ENCODE measurements at regions not wholly inside any gene's neighbourhood (a gene's known extent, or its start where the extent isn't known, plus 50 kb on each side); places are given as distances from the start of the nearest gene placed in this dataset.

- no peak for TF ChIP-seq CTCF (IDR thresholded peaks at IDR 0.05)
- DNase-seq (no peak), ATAC-seq (ENCODE audit: low read depth) (no peak)
- Mint-ChIP-seq H3K27me3 (peaks cover 11% of the 10 kb centered on the region), H3K27ac (no peak overlapping the region), H3K36me3 (ENCODE audit: low read depth) (no peaks in the 10 kb centered on the region), H3K9me3 (no peaks in the 10 kb centered on the region), H3K4me3 (no peak overlapping the region), H3K4me1 (no peaks in the 10 kb centered on the region)
- intact Hi-C loops (cut with micrococcal nuclease) = loop anchor here (10.0 kb wide), 1 partner anchor 258 kb away; the partner anchor contains the start of gene CCN2
- POLR2A ChIA-PET = no interaction called here
- CTCF ChIA-PET = no interaction called here
These were observed 188.1 kb downstream of the MOXD1 start for GRCh38 chr6:132213191-132213590.

GRCh38 chr6:132210886-132211563 is 190.2 kb downstream of the MOXD1 start:
- ATAC-seq (ENCODE audit: low read depth) = no peak
- H3K4me1 Mint-ChIP-seq = no peaks in the 10 kb centered on the region

GRCh38 chr6:132209351-132209750 is 191.9 kb downstream of the MOXD1 start:
- CTCF ChIA-PET = no interaction called here
- H3K27ac Mint-ChIP-seq = no peak overlapping the region

More at GRCh38 chr6:132210886-132211563, 190.2 kb downstream of the MOXD1 start:
- Mint-ChIP-seq H3K27ac (no peak overlapping the region), H3K4me3 (no peak overlapping the region), H3K27me3 (peaks cover 11% of the 10 kb centered on the region), H3K36me3 (ENCODE audit: low read depth) (no peaks in the 10 kb centered on the region), H3K9me3 (no peaks in the 10 kb centered on the region)
- intact Hi-C loops (cut with micrococcal nuclease) = loop anchor here (10.0 kb wide), 1 partner anchor 256 kb away; the partner anchor contains the start of gene CCN2
- CTCF ChIA-PET = interaction anchor here (0.7 to 1.6 kb wide), 2 partner anchors 260 to 293 kb away, joined by 3 read pairs; partner anchors contain the start of gene CCN2
- no peak for DNase-seq
- no peak for TF ChIP-seq CTCF (IDR thresholded peaks at IDR 0.05)
- POLR2A ChIA-PET = no interaction called here

GRCh38 chr6:132207991-132208390 is 193.3 kb downstream of the MOXD1 start:
- H3K9me3 Mint-ChIP-seq = peaks cover 2% of the 10 kb centered on the region
- no peak for TF ChIP-seq CTCF (IDR thresholded peaks at IDR 0.05)
- H3K36me3 Mint-ChIP-seq (ENCODE audit: low read depth) = no peaks in the 10 kb centered on the region
- CTCF ChIA-PET = no interaction called here
- no peak overlapping the region for H3K4me3 Mint-ChIP-seq
- POLR2A ChIA-PET = no interaction called here
- ATAC-seq (ENCODE audit: low read depth) (no peak), DNase-seq (no peak)
- H3K4me1 Mint-ChIP-seq = no peaks in the 10 kb centered on the region
- H3K27me3 Mint-ChIP-seq = peaks cover 11% of the 10 kb centered on the region
- intact Hi-C loops (cut with micrococcal nuclease) = no loop called here
- H3K27ac Mint-ChIP-seq = no peak overlapping the region

More at GRCh38 chr6:132209351-132209750, 191.9 kb downstream of the MOXD1 start:
- ATAC-seq (ENCODE audit: low read depth) (no peak), DNase-seq (no peak)
- no peak for TF ChIP-seq CTCF (IDR thresholded peaks at IDR 0.05)
- POLR2A ChIA-PET = no interaction called here
- intact Hi-C loops (cut with micrococcal nuclease) = no loop called here
- H3K4me1 Mint-ChIP-seq = no peaks in the 10 kb centered on the region
- H3K27me3 Mint-ChIP-seq = peaks cover 11% of the 10 kb centered on the region
- H3K9me3 Mint-ChIP-seq = peaks cover under 1% of the 10 kb centered on the region
- no peaks in the 10 kb centered on the region for H3K36me3 Mint-ChIP-seq (ENCODE audit: low read depth)
- no peak overlapping the region for H3K4me3 Mint-ChIP-seq

GRCh38 chr6:132205946-132206345 is 195.3 kb downstream of the MOXD1 start:
- Mint-ChIP-seq H3K4me3 (no peak overlapping the region), H3K36me3 (ENCODE audit: low read depth) (no peaks in the 10 kb centered on the region), H3K9me3 (peaks cover 2% of the 10 kb centered on the region), H3K27ac (no peak overlapping the region), H3K4me1 (no peaks in the 10 kb centered on the region), H3K27me3 (peaks cover 11% of the 10 kb centered on the region)
- POLR2A ChIA-PET = no interaction called here
- intact Hi-C loops (cut with micrococcal nuclease) = no loop called here
- CTCF ChIA-PET = no interaction called here
- no peak for TF ChIP-seq CTCF (IDR thresholded peaks at IDR 0.05)
- ATAC-seq (ENCODE audit: low read depth) (no peak), DNase-seq (no peak)
